GM12878 (cell line): ENCODE measurements at regions not wholly inside any gene's neighbourhood (a gene's known extent, or its start where the extent isn't known, plus 50 kb on each side); places are given as distances from the start of the nearest gene placed in this dataset.

Experiments used
- ATAC-seq: fragments of 200-7000 bp; cut with Tn5 transposase; 3 replicates; pipeline ENCODE4 v1.9.1; 2020; ENCODE audit warnings: mild to moderate bottlenecking, moderate library complexity
- BruUV-seq: library from RNA; stranded (reverse); fragments of 400-500 nt; replicated peaks from 2 replicates; lab custom pipeline; 2021; lab: Mats Ljungman, UMichigan
- CTCF ChIA-PET: fragments of 300-600 bp; sonication (Branson Sonifier 250); formaldehyde crosslinking; extraction: SDS; loops from one replicate; lab custom pipeline; 2021; ENCODE audit warnings: inconsistent platforms; lab: Yijun Ruan, JAX
- POLR2A ChIA-PET: fragments of 350-600 bp; formaldehyde crosslinking; extraction: SDS; loops from one replicate; lab custom pipeline; 2021; ENCODE audit warnings: inconsistent platforms; lab: Charles Lee
- RAD21 ChIA-PET: fragments of 300-600 bp; sonication (Branson Sonifier 250); formaldehyde crosslinking; loops from one replicate; lab custom pipeline; 2023; ENCODE audit warnings: antibody characterized with exemption; ENCODE audit not compliant: unreplicated experiment; lab: Charles Lee
- SMC1A ChIA-PET: fragments of 300-600 bp; sonication (Branson Sonifier 250); formaldehyde crosslinking; loops from one replicate; lab custom pipeline; 2023; ENCODE audit not compliant: unreplicated experiment, uncharacterized antibody; lab: Charles Lee
- DNase-seq: peaks from one replicate; pipeline ENCODE4 v3.0.0-alpha.2; 2011; ENCODE audit warnings: low read depth, low spot score
- FAIRE-seq: peaks from 3 replicates; lab custom pipeline; 2011; peaks lifted over from hg19 to GRCh38; lab: Jason Lieb, UNC
- H2AFZ ChIP-seq: 2 replicates; pipeline ENCODE4 v1.6.0; 2011; ENCODE audit warnings: low read depth, low read length, control low read depth; ENCODE audit not compliant: control insufficient read depth
- H3K27ac ChIP-seq: 2 replicates; pipeline ENCODE4 v1.5.1; 2011; ENCODE audit warnings: control low read depth; ENCODE audit not compliant: control insufficient read depth, insufficient read depth
- H3K27me3 ChIP-seq, 2 experiments: replicated peaks in 1 of 2; 2 replicates each; pipeline versions ENCODE4 v1.6.0 to v1.6.1; 2011; ENCODE audit warnings: low read length in 1 of 2; ENCODE audit not compliant: control insufficient read depth in 2 of 2, insufficient read depth in 2 of 2
- H3K36me3 ChIP-seq, 2 experiments: 2 replicates each; pipeline ENCODE4 v1.5.1; 2011; ENCODE audit warnings: low read length in 1 of 2; ENCODE audit not compliant: control insufficient read depth in 2 of 2, insufficient read depth in 2 of 2
- H3K4me1 ChIP-seq: 2 replicates; pipeline ENCODE4 v1.6.1; 2011; ENCODE audit warnings: mild to moderate bottlenecking, low read length, moderate library complexity, mixed read lengths; ENCODE audit not compliant: control insufficient read depth, insufficient read depth
- H3K4me2 ChIP-seq: 2 replicates; pipeline ENCODE4 v1.6.0; 2011; ENCODE audit warnings: control low read depth; ENCODE audit not compliant: control insufficient read depth, insufficient read depth
- H3K4me3 ChIP-seq: fragments of 200-600 bp; sonication (generic); 2 replicates; pipeline ENCODE4 v1.5.1; 2016
- H3K79me2 ChIP-seq: 2 replicates; pipeline ENCODE4 v1.6.0; 2011; ENCODE audit warnings: low read length; ENCODE audit not compliant: control insufficient read depth, insufficient read depth
- H3K9ac ChIP-seq: 2 replicates; pipeline ENCODE4 v1.8.0; 2011; ENCODE audit warnings: low read length, control low read depth, mixed read lengths; ENCODE audit not compliant: control insufficient read depth, insufficient read depth
- H3K9me3 ChIP-seq: replicated peaks from 3 replicates; pipeline ENCODE4 v1.5.1; 2011; ENCODE audit warnings: mild to moderate bottlenecking, low read length; ENCODE audit not compliant: control insufficient read depth, insufficient read depth
- H4K20me1 ChIP-seq: 2 replicates; pipeline ENCODE4 v1.6.0; 2011; ENCODE audit not compliant: control insufficient read depth, insufficient read depth
- BHLHE40 ChIP-seq, 2 experiments: fragments of 450-650 bp in 1 of 2; IDR thresholded peaks; 2 replicates each; pipeline ENCODE4 v1.6.1; 2011 to 2017; ENCODE audit warnings: low read depth in 2 of 2, borderline replicate concordance in 1 of 2, improper control_type of control experiment in 1 of 2, low read length in 1 of 2, mild to moderate bottlenecking in 1 of 2
- E2F4 ChIP-seq: IDR thresholded peaks from 2 replicates; pipeline ENCODE4 v1.6.1; 2012; ENCODE audit warnings: low read depth, low read length, improper control_type of control experiment
- EGR1 ChIP-seq, 2 experiments: IDR thresholded peaks; 1 replicate in 1 of 2; 2 replicates in 1 of 2; pipeline ENCODE4 v1.6.1; 2011 to 2012; ENCODE audit warnings: low read depth in 2 of 2, low read length in 2 of 2, borderline replicate concordance in 1 of 2, mild to moderate bottlenecking in 1 of 2, moderate library complexity in 1 of 2
- HCFC1 ChIP-seq: fragments of 150-350 bp; IDR thresholded peaks from 2 replicates; pipeline ENCODE4 v1.6.1; 2014; ENCODE audit warnings: low read length
- IKZF2 ChIP-seq, 2 experiments: fragments of 450-650 bp; IDR thresholded peaks; 2 replicates each; pipeline ENCODE4 v1.6.1; 2017; ENCODE audit warnings: mild to moderate bottlenecking in 2 of 2, moderate library complexity in 2 of 2
- MTA3 ChIP-seq: IDR thresholded peaks from 2 replicates; pipeline ENCODE4 v1.6.1; 2012; ENCODE audit warnings: low read length, inconsistent platforms, borderline replicate concordance
- NR2F1 ChIP-seq: fragments of 450-650 bp; conservative IDR thresholded peaks from 2 replicates; pipeline ENCODE4 v1.6.1; 2017; ENCODE audit warnings: mild to moderate bottlenecking
- POLR2AphosphoS5 ChIP-seq: IDR thresholded peaks from 2 replicates; pipeline ENCODE4 v1.6.1; 2011; ENCODE audit warnings: mild to moderate bottlenecking, low read length, inconsistent platforms
- POU2F2 ChIP-seq: IDR thresholded peaks from 3 replicates; pipeline ENCODE4 v1.6.1; 2011; ENCODE audit warnings: low read depth, mild to moderate bottlenecking, low read length, borderline replicate concordance
- RCOR1 ChIP-seq: conservative IDR thresholded peaks from 2 replicates; pipeline ENCODE4 v1.6.1; 2012; ENCODE audit warnings: low read depth, low read length, improper control_type of control experiment
- RELA ChIP-seq: fragments of 450-650 bp; IDR thresholded peaks from 2 replicates; pipeline ENCODE4 v1.8.0; 2014; ENCODE audit warnings: borderline replicate concordance; ENCODE audit not compliant: partially characterized antibody
- SIN3A ChIP-seq: IDR thresholded peaks from 2 replicates; pipeline ENCODE4 v1.6.1; 2012; ENCODE audit warnings: low read depth, low read length, improper control_type of control experiment
- SMC3 ChIP-seq: IDR thresholded peaks from 2 replicates; pipeline ENCODE4 v1.6.1; 2011; ENCODE audit warnings: low read length, improper control_type of control experiment, borderline replicate concordance
- TCF12 ChIP-seq: IDR thresholded peaks from 2 replicates; pipeline ENCODE4 v1.6.1; 2011; ENCODE audit warnings: low read depth, mild to moderate bottlenecking, low read length
- TCF3 ChIP-seq: IDR thresholded peaks from 2 replicates; pipeline ENCODE4 v1.6.1; 2012; ENCODE audit warnings: low read depth, mild to moderate bottlenecking, low read length, borderline replicate concordance; ENCODE audit not compliant: insufficient read depth
- ZNF592 ChIP-seq: fragments of 450-650 bp; IDR thresholded peaks from 2 replicates; pipeline ENCODE4 v1.6.1; 2017; ENCODE audit warnings: mild to moderate bottlenecking, moderate library complexity
- WGBS: methylation state at CpG from one replicate; pipeline ENCODE4 v1.1.6; 2016; ENCODE audit warnings: low lambda C conversion rate; ENCODE audit not compliant: insufficient replicate concordance, insufficient coverage; ENCODE audit errors: missing lambda C conversion rate; 5-methylcytosine and 5-hydroxymethylcytosine counted together
- in situ Hi-C: fragments of 300-500 bp; cut with MboI; formaldehyde crosslinking; loops from 9 replicates; pipeline ENCODE4 v1.14.3; 2018; ENCODE audit warnings: mixed read lengths
- intact Hi-C: fragments of 100-400 bp; cut with micrococcal nuclease; formaldehyde crosslinking; loops from one replicate; pipeline ENCODE4 v1.14.2; 2022; ENCODE audit not compliant: unreplicated experiment
- TF ChIP-seq, protein P1 (sequence below): fragments of 450-650 bp; IDR thresholded peaks from 2 replicates; pipeline ENCODE4 v1.6.1; 2016; ENCODE audit warnings: mild to moderate bottlenecking

DNA sequence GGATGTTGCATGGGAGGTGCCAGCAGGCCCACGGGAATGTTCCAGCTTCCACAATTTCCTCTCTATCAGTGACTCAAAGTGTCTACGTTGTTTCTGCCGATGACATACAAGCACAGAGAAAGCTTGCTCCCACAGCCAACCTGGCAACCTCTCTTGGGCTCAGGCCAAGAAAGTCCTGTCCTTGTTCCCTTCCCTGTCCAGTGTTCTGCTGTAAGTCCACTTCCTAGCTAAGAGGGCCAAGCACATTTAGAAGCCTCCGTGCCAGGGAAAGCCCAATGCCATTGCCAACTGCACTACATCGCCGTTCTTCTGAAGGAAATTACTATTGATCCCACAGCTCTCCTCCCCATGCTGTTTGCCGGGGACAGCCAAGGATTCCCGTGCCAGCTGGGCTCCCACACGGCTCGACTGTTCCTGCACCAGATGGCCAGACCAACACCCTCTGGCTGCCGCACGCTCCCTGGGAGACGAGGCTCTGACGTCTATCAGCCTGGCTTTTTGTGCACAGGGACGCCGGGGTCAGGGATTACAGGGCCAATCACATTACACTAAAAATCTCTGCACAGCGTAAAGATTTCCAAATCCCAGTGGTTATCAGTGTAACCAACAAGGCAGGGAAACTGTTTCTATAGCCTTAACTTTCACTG lies 284.0 kb downstream of the BCOR start:
- H2AFZ ChIP-seq = no peak overlapping the region
- 64% methylated on average over 17 of the region's 17 CpGs for WGBS

More for the DNA sequence above, 284.0 kb downstream of the BCOR start:
- no TSS peak for BruUV-seq
- ChIA-PET SMC1A (interaction anchor here (0.8 to 4.7 kb wide), 4 partner anchors 39 to 731 kb away, joined by 3 to 49 read pairs (median 4); no protein-coding TSS in a partner anchor), RAD21 (interaction anchor here (0.7 to 4.4 kb wide), 12 partner anchors 14 to 655 kb away, joined by 3 to 25 read pairs (median 4); no protein-coding TSS in a partner anchor), CTCF (interaction anchor here (0.6 to 5.3 kb wide), 10 partner anchors 9 to 1058 kb away, joined by 3 to 33 read pairs (median 3); no protein-coding TSS in a partner anchor), POLR2A (interaction anchor here (0.6 kb wide), 1 partner anchor 71 kb away, joined by 3 read pairs; no protein-coding TSS in a partner anchor)
- DNase-seq (no peak), FAIRE-seq (no peak), ATAC-seq (no peak)
- H3K27me3 ChIP-seq = no peaks in the 10 kb centered on the region; a peak in 2 of 4 replicates
- H3K4me2 ChIP-seq = no peak overlapping the region
- no peaks in the 10 kb centered on the region for H3K9me3 ChIP-seq
- no peaks in the 10 kb centered on the region for H3K36me3 ChIP-seq
- H3K4me3 ChIP-seq = no peak overlapping the region
- intact Hi-C loops = loop anchor here (2.0 to 10.0 kb wide), 6 partner anchors 41 to 651 kb away; no protein-coding TSS in a partner anchor
- in situ Hi-C loops = no loop called here
- TF ChIP-seq RELA (no peak), NR2F1 (no peak), TCF3 (no peak), SMC3 (no peak), MTA3 (no peak), IKZF2 (IDR thresholded peaks at IDR 0.05) (no peak), BHLHE40 (IDR thresholded peaks at IDR 0.05; ENCODE audit: borderline replicate concordance in 1 of 2, low read depth in 2 of 2, low read length in 1 of 2) (no peak), E2F4 (no peak), EGR1 (IDR thresholded peaks at IDR 0.05; ENCODE audit: borderline replicate concordance in 1 of 2, low read depth in 2 of 2, low read length in 2 of 2) (no peak), ZNF592 (no peak), HCFC1 (no peak), RCOR1 (no peak), SIN3A (no peak), POLR2AphosphoS5 (no peak), TCF12 (no peak), POU2F2 (no peak)
- TF ChIP-seq, protein P1, sequence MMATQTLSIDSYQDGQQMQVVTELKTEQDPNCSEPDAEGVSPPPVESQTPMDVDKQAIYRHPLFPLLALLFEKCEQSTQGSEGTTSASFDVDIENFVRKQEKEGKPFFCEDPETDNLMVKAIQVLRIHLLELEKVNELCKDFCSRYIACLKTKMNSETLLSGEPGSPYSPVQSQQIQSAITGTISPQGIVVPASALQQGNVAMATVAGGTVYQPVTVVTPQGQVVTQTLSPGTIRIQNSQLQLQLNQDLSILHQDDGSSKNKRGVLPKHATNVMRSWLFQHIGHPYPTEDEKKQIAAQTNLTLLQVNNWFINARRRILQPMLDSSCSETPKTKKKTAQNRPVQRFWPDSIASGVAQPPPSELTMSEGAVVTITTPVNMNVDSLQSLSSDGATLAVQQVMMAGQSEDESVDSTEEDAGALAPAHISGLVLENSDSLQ = no peak
- H3K79me2 ChIP-seq = no peaks in the 10 kb centered on the region
- H3K9ac ChIP-seq = no peak overlapping the region
- peaks cover 18% of the 10 kb centered on the region for H3K4me1 ChIP-seq
- no peaks in the 10 kb centered on the region for H4K20me1 ChIP-seq
- no peak overlapping the region for H3K27ac ChIP-seq
